CD4-positive, alpha-beta T cell treated with Interleukin-15 for 4 hours (primary cell): ENCODE measurements at regions not wholly inside any gene's neighbourhood (a gene's known extent, or its start where the extent isn't known, plus 50 kb on each side); places are given as distances from the start of the nearest gene placed in this dataset.

Experiments used
- DNase-seq: peaks from one replicate; pipeline ENCODE4 v3.0.0-alpha.2; 2020; ENCODE audit warnings: low spot score

DNA sequence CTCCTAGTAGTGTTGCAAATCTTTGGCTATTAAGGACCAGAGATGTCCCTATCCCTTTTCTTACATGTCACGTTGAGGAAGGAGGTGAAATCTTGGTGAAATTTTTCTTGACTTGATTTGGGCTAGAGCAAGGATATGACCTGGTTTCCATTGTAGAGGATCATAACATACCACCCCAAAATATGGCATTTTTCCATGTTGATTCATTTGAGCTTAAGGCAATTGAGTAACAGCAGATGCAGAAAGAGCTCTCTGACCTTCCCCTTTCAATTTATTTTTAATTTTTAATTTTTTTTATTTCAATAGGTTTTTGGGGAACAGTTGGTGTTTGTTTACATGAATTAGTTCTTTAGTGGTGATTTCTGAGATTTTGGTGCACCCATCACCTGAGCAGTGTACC is 61.2 kb upstream of the MAP1B start:
- DNase-seq, result no peak

DNA sequence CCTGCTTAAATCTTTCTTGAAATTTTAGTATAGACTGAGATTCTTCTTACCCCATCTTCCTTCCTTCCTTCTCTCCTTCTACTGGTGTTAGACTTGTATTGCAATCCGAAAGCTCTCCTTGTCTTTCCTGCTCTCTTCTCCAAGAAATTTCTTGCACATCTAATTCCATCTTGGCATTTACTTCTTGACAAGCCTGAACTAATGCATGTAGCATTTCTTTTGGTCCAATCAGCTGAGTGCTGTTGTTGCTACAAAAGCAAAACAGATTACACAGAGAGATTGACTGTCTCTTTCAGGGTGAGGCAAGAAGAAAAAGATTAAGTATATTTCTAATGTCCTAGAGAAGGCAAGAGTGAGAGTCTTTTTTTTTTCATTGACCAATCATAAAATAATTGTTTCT is 51.6 kb upstream of the MAP1B start:
- no peak for DNase-seq
